ENCODE measurements at regions not wholly inside any gene's neighbourhood (a gene's known extent, or its start where the extent isn't known, plus 50 kb on each side); places are given as distances from the start of the nearest gene placed in this dataset.

- DNase-seq (ENCODE audit: low read depth), result no peak
- H3K4me3 ChIP-seq (ENCODE audit: low read depth, low read length), result no peak overlapping the region
- no peak for TF ChIP-seq CTCF (conservative IDR thresholded peaks at IDR 0.05; ENCODE audit: low read depth, low read length)
These were observed 77.8 kb upstream of the HELT start for GRCh38 chr4:184940500-184940899.

- no peak for DNase-seq (ENCODE audit: low read depth)
- TF ChIP-seq CTCF (conservative IDR thresholded peaks at IDR 0.05; ENCODE audit: low read depth, low read length), result no peak
- H3K4me3 ChIP-seq (ENCODE audit: low read depth, low read length), result no peak overlapping the region
These were observed 76.4 kb upstream of the HELT start for GRCh38 chr4:184941671-184942418.

GRCh38 chr4:184942444-184943425, 75.6 kb upstream of the HELT start:
- no peak overlapping the region for H3K4me3 ChIP-seq (ENCODE audit: low read depth, low read length)
- no peak for DNase-seq (ENCODE audit: low read depth)
- TF ChIP-seq CTCF (conservative IDR thresholded peaks at IDR 0.05; ENCODE audit: low read depth, low read length), result no peak

GRCh38 chr4:184949020-184949419, 69.3 kb upstream of the HELT start:
- no peak for DNase-seq (ENCODE audit: low read depth)
- TF ChIP-seq CTCF (conservative IDR thresholded peaks at IDR 0.05; ENCODE audit: low read depth, low read length), result no peak
- no peak overlapping the region for H3K4me3 ChIP-seq (ENCODE audit: low read depth, low read length)

- DNase-seq (ENCODE audit: low read depth), result no peak
- TF ChIP-seq CTCF (conservative IDR thresholded peaks at IDR 0.05; ENCODE audit: low read depth, low read length), result no peak
These were observed 68.0 kb upstream of the HELT start for GRCh38 chr4:184950117-184950830.

GRCh38 chr4:184950926-184951325, 67.4 kb upstream of the HELT start:
- H3K4me3 ChIP-seq (ENCODE audit: low read depth, low read length), result no peak overlapping the region
- no peak for DNase-seq (ENCODE audit: low read depth)
- TF ChIP-seq CTCF (conservative IDR thresholded peaks at IDR 0.05; ENCODE audit: low read depth, low read length), result no peak

More at GRCh38 chr4:184950117-184950830, 68.0 kb upstream of the HELT start:
- no peak overlapping the region for H3K4me3 ChIP-seq (ENCODE audit: low read depth, low read length)

Data from epithelial cell of proximal tubule (primary cell).